ENCODE measurements at regions not wholly inside any gene's neighbourhood (a gene's known extent, or its start where the extent isn't known, plus 50 kb on each side); places are given as distances from the start of the nearest gene placed in this dataset.

DNA sequence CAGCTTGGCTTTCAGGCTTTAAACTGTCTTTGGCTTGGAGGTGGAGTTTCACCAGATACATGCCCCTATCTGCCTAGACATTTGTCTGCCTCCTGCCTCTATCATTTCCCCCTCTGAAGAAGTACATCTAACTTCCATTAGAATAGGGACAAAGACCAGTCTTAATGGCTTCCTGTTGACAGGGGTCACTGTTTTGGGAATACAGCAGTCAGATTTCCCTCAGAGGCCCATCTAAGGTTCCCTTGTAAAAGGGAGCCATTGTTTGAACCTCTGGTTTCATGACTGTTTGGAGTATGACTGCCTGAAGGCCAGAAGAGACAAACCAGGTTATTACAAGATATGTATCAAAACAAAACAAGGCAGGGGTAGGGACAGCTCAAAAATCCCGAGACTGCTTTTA, 665.7 kb upstream of the GJE1 start:
- no peak for TF ChIP-seq POLR2A (IDR thresholded peaks at IDR 0.05)
- TF ChIP-seq, protein P1, sequence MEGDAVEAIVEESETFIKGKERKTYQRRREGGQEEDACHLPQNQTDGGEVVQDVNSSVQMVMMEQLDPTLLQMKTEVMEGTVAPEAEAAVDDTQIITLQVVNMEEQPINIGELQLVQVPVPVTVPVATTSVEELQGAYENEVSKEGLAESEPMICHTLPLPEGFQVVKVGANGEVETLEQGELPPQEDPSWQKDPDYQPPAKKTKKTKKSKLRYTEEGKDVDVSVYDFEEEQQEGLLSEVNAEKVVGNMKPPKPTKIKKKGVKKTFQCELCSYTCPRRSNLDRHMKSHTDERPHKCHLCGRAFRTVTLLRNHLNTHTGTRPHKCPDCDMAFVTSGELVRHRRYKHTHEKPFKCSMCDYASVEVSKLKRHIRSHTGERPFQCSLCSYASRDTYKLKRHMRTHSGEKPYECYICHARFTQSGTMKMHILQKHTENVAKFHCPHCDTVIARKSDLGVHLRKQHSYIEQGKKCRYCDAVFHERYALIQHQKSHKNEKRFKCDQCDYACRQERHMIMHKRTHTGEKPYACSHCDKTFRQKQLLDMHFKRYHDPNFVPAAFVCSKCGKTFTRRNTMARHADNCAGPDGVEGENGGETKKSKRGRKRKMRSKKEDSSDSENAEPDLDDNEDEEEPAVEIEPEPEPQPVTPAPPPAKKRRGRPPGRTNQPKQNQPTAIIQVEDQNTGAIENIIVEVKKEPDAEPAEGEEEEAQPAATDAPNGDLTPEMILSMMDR (IDR thresholded peaks at IDR 0.05) = no peak
